ENCODE measurements at regions not wholly inside any gene's neighbourhood (a gene's known extent, or its start where the extent isn't known, plus 50 kb on each side); places are given as distances from the start of the nearest gene placed in this dataset.

DNA sequence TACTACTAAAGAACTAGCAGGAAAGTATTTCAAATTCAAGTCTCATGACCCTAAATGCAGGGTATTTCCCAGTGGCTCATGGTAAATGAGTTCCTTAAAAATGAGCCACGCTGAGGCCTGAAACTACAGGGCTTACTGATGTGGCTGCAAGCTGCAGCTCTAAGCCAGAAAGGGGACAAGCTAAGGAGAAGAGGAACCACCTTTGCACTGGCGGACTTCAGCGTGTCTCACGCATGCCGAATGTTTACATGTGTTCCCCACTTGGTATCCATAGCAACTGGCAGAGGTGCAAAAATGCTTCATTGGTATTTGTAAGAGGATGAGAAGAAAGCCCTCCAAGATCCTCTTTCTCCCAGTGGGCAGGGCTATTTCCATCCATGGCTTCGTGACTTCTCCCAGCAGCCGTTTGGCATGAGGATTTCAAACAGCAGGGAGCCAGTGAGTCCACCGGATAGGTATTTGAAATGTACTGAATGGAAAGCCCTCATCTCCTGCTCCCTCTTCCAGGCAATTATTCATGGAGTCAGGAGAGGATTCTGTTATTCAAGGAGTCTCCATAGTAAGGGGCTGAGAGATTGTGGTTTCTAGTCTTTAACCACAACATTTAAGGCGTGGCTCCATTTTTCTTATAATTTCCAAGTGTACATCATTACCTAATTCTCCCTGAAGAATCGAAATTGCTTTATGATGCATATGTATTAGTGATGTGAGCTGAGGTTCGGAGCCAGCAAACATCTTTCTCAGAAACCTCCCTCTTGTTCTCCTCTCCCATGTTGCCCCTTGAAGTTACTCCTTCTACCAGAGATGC, 55.3 kb upstream of the CD44 start:
- Histone ChIP-seq H3K4me3 (ENCODE audit: control insufficient read depth in 2 of 3, extremely low read depth in 1 of 3, insufficient read depth in 2 of 3, low read depth in 1 of 3, low read length in 3 of 3) (no peak overlapping the region), H3K9me3 (ENCODE audit: control insufficient read depth, low read depth, low read length) (no peaks in the 10 kb centered on the region), H2AFZ (ENCODE audit: control insufficient read depth, low read length) (no peak overlapping the region), H4K20me1 (ENCODE audit: control insufficient read depth, extremely low read depth, insufficient read depth, low read length) (no peaks in the 10 kb centered on the region), H3K27me3 (ENCODE audit: control insufficient read depth, extremely low read depth, insufficient read depth, low read length) (no peaks in the 10 kb centered on the region), H3K27ac (ENCODE audit: control insufficient read depth, insufficient read depth, low read length) (peak overlapping the region; percentile 91), H3K36me3 (ENCODE audit: control insufficient read depth in 2 of 2, extremely low read depth in 1 of 2, insufficient read depth in 2 of 2, low read length in 2 of 2) (no peaks in the 10 kb centered on the region), H3K4me1 (ENCODE audit: control insufficient read depth, extremely low read depth, insufficient read depth, low read length) (peaks cover 55% of the 10 kb centered on the region), H3K79me2 (ENCODE audit: control insufficient read depth, insufficient read depth, low read length) (no peaks in the 10 kb centered on the region), H3K4me2 (ENCODE audit: control insufficient read depth, extremely low read depth, insufficient read depth, low read depth, low read length) (peak overlapping the region; percentile 85), H3K9ac (ENCODE audit: control insufficient read depth, extremely low read depth, insufficient read depth, low read length) (peak overlapping the region; percentile 66), H3K9me1 (ENCODE audit: control insufficient read depth, extremely low read depth, insufficient read depth, low read length) (no peaks in the 10 kb centered on the region)
- FAIRE-seq: peak; percentile 72
- dilution Hi-C loops (cut with MboI; ENCODE audit: extremely low pct_ligation_motif_present, low sequenced_read_pairs): no loop called here
- no peak for TF ChIP-seq EZH2 (IDR thresholded peaks at IDR 0.05; ENCODE audit: low read length)
- TF ChIP-seq, protein P1, sequence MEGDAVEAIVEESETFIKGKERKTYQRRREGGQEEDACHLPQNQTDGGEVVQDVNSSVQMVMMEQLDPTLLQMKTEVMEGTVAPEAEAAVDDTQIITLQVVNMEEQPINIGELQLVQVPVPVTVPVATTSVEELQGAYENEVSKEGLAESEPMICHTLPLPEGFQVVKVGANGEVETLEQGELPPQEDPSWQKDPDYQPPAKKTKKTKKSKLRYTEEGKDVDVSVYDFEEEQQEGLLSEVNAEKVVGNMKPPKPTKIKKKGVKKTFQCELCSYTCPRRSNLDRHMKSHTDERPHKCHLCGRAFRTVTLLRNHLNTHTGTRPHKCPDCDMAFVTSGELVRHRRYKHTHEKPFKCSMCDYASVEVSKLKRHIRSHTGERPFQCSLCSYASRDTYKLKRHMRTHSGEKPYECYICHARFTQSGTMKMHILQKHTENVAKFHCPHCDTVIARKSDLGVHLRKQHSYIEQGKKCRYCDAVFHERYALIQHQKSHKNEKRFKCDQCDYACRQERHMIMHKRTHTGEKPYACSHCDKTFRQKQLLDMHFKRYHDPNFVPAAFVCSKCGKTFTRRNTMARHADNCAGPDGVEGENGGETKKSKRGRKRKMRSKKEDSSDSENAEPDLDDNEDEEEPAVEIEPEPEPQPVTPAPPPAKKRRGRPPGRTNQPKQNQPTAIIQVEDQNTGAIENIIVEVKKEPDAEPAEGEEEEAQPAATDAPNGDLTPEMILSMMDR (optimal IDR thresholded peaks at IDR 0.05 in 1 of 3, IDR thresholded peaks at IDR 0.05 in 1 of 3, conservative IDR thresholded peaks at IDR 0.05 in 1 of 3; ENCODE audit: extremely low read depth in 1 of 3, insufficient read depth in 2 of 3, low read length in 3 of 3): no peak
- DNase-seq (ENCODE audit: low read depth, low spot score): peak; percentile 57

DNA sequence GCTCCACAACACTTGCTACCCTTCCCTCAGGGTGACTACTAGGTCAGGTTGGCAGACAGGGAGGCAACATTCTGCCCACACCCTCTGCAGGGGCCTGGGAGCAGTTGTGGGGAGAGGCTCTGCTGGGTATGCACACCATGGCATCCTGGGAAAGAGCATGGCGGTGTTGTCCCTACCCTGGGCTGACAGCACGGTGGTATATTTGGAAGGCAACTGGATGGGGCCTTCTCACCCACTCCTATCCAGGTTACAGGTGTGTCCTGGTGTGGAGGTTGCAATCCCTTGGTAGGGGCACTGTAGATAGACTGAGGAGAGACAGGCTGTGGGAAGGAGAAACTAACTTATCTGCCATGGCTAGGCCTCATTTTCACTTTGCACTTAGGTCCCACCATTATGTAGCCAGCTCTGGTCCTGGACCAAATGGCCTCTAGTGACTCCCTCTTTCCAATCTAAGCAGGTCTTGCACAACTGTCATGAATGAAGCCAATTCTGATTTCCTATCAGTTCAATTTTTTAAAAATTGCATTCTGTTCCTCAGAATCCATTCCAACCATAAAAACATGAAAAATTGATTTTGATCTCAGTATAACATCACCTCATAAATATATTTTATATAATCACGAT, 54.0 kb upstream of the CD44 start:
- DNase-seq (ENCODE audit: low read depth, low spot score) (no peak), FAIRE-seq (no peak)
- no peak overlapping the region for H3K4me2 ChIP-seq (ENCODE audit: control insufficient read depth, extremely low read depth, insufficient read depth, low read depth, low read length)
- peaks cover 2% of the 10 kb centered on the region for H3K79me2 ChIP-seq (ENCODE audit: control insufficient read depth, insufficient read depth, low read length)
- H3K9ac ChIP-seq (ENCODE audit: control insufficient read depth, extremely low read depth, insufficient read depth, low read length): no peak overlapping the region
- dilution Hi-C loops (cut with MboI; ENCODE audit: extremely low pct_ligation_motif_present, low sequenced_read_pairs): no loop called here
- peaks cover 66% of the 10 kb centered on the region for H3K4me1 ChIP-seq (ENCODE audit: control insufficient read depth, extremely low read depth, insufficient read depth, low read length)
- no peak for TF ChIP-seq EZH2 (IDR thresholded peaks at IDR 0.05; ENCODE audit: low read length)
- TF ChIP-seq, protein P1 (optimal IDR thresholded peaks at IDR 0.05 in 1 of 3, IDR thresholded peaks at IDR 0.05 in 1 of 3, conservative IDR thresholded peaks at IDR 0.05 in 1 of 3; ENCODE audit: extremely low read depth in 1 of 3, insufficient read depth in 2 of 3, low read length in 3 of 3): no peak
- no peak overlapping the region for H2AFZ ChIP-seq (ENCODE audit: control insufficient read depth, low read length)
- H3K27ac ChIP-seq (ENCODE audit: control insufficient read depth, insufficient read depth, low read length): peak overlapping the region; percentile 91
- no peaks in the 10 kb centered on the region for H3K27me3 ChIP-seq (ENCODE audit: control insufficient read depth, extremely low read depth, insufficient read depth, low read length)
- no peaks in the 10 kb centered on the region for H3K36me3 ChIP-seq (ENCODE audit: control insufficient read depth in 2 of 2, extremely low read depth in 1 of 2, insufficient read depth in 2 of 2, low read length in 2 of 2)
- H3K9me1 ChIP-seq (ENCODE audit: control insufficient read depth, extremely low read depth, insufficient read depth, low read length): no peaks in the 10 kb centered on the region
- H4K20me1 ChIP-seq (ENCODE audit: control insufficient read depth, extremely low read depth, insufficient read depth, low read length): no peaks in the 10 kb centered on the region
- H3K4me3 ChIP-seq (ENCODE audit: control insufficient read depth in 2 of 3, extremely low read depth in 1 of 3, insufficient read depth in 2 of 3, low read depth in 1 of 3, low read length in 3 of 3): no peak overlapping the region
- H3K9me3 ChIP-seq (ENCODE audit: control insufficient read depth, low read depth, low read length): no peaks in the 10 kb centered on the region

Measured in keratinocyte (primary cell).